DOHH2 (cell line): ENCODE measurements at regions not wholly inside any gene's neighbourhood (a gene's known extent, or its start where the extent isn't known, plus 50 kb on each side); places are given as distances from the start of the nearest gene placed in this dataset.

Source experiments
- H3F3A ChIP-seq: fragments of 200-600 bp; sonication (generic), shearing (Covaris generic); 2 replicates; pipeline ENCODE4 v1.6.0; 2016; ENCODE audit warnings: antibody characterized with exemption, mild to moderate bottlenecking; ENCODE audit not compliant: control insufficient read depth, insufficient read depth
- H3K27ac ChIP-seq: fragments of 200-600 bp; sonication (generic); 2 replicates; pipeline ENCODE4 v1.5.1; 2014; ENCODE audit warnings: low read depth, mild to moderate bottlenecking, low read length, moderate library complexity
- H3K27me3 ChIP-seq: fragments of 200-600 bp; sonication (generic); 2 replicates; pipeline ENCODE4 v1.6.1; 2014; ENCODE audit warnings: mild to moderate bottlenecking, low read length, mixed read lengths; ENCODE audit not compliant: control insufficient read depth
- H3K36me3 ChIP-seq: fragments of 200-600 bp; sonication (generic); 2 replicates; pipeline ENCODE4 v1.6.1; 2014; ENCODE audit warnings: mild to moderate bottlenecking, low read length, moderate library complexity, mixed read lengths; ENCODE audit not compliant: control insufficient read depth
- H3K4me1 ChIP-seq: fragments of 200-600 bp; sonication (generic); 2 replicates; pipeline ENCODE4 v1.6.1; 2014; ENCODE audit warnings: mild to moderate bottlenecking, low read length, mixed read lengths; ENCODE audit not compliant: control insufficient read depth
- H3K4me2 ChIP-seq: fragments of 200-600 bp; sonication (generic); 2 replicates; pipeline ENCODE4 v1.6.0; 2014; ENCODE audit warnings: mild to moderate bottlenecking, low read length, moderate library complexity
- H3K4me3 ChIP-seq: fragments of 200-600 bp; sonication (generic); 2 replicates; pipeline ENCODE4 v1.5.1; 2014; ENCODE audit warnings: mild to moderate bottlenecking, low read length, mixed read lengths
- H3K79me2 ChIP-seq: fragments of 200-600 bp; sonication (generic); 2 replicates; pipeline ENCODE4 v1.6.1; 2014; ENCODE audit warnings: mild to moderate bottlenecking, low read length, mixed read lengths; ENCODE audit not compliant: control insufficient read depth
- H3K9me2 ChIP-seq: fragments of 200-600 bp; sonication (generic); replicated peaks from 2 replicates; pipeline ENCODE4 v1.6.1; 2014; ENCODE audit warnings: mild to moderate bottlenecking, low read length, mixed read lengths; ENCODE audit not compliant: control insufficient read depth
- H3K9me3 ChIP-seq: fragments of 200-600 bp; sonication (generic); 2 replicates; pipeline ENCODE4 v1.6.1; 2014; ENCODE audit warnings: antibody characterized with exemption, low read length, mixed read lengths; ENCODE audit not compliant: control insufficient read depth, insufficient read depth
- H4K20me1 ChIP-seq: fragments of 200-600 bp; sonication (generic); 2 replicates; pipeline ENCODE4 v1.6.0; 2014; ENCODE audit warnings: low read depth, mild to moderate bottlenecking, antibody characterized with exemption, low read length, moderate library complexity; ENCODE audit not compliant: control insufficient read depth, insufficient read depth
- CTCF ChIP-seq: fragments of 200-600 bp; sonication (generic); IDR thresholded peaks from one replicate; pipeline ENCODE4 v1.5.1; 2014; ENCODE audit warnings: antibody characterized with exemption, mild to moderate bottlenecking, low read depth, low read length; ENCODE audit not compliant: poor library complexity, severe bottlenecking
- EZH2phosphoT487 ChIP-seq: fragments of 200-600 bp; sonication (generic); IDR thresholded peaks from 2 replicates; pipeline ENCODE4 v1.6.1; 2017; ENCODE audit warnings: borderline replicate concordance, mild to moderate bottlenecking, antibody characterized with exemption, low read length, moderate library complexity, mixed read lengths

- H3K4me3 ChIP-seq: no peak overlapping the region
- no peaks in the 10 kb centered on the region for H3K27me3 ChIP-seq
- no peak for TF ChIP-seq EZH2phosphoT487
- no peak for TF ChIP-seq CTCF
- H3K9me3 ChIP-seq: no peaks in the 10 kb centered on the region
- H4K20me1 ChIP-seq: no peaks in the 10 kb centered on the region
- no peak overlapping the region for H3K4me2 ChIP-seq
- no peaks in the 10 kb centered on the region for H3K79me2 ChIP-seq
- H3K9me2 ChIP-seq: no peaks in the 10 kb centered on the region
- H3K27ac ChIP-seq: no peak overlapping the region
- H3K36me3 ChIP-seq: no peaks in the 10 kb centered on the region
- H3K4me1 ChIP-seq: no peaks in the 10 kb centered on the region
- H3F3A ChIP-seq: no peaks in the 10 kb centered on the region
Measured at GRCh38 chr9:103755986-103756385, 338.1 kb upstream of the SMC2 start.

DNA sequence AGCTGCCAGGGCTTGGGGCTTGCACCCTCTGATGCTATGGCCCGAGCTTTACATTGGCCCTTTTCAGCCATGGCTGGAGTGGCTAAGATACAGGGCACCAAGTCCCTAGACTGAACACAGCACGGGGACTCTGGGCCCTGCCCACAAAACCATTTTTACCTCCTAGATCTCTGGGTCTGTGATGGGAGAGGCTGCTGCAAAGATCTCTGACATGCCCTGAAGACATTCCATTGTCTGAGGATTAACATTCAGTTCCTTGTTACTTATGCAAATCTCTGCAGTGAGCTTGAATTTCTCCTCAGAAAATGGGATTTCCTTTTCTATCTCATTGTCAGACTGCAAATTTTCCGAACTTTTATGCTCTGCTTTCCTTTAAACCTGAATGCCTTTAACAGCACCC is 337.0 kb upstream of the SMC2 start:
- no peaks in the 10 kb centered on the region for H3K4me1 ChIP-seq

DNA sequence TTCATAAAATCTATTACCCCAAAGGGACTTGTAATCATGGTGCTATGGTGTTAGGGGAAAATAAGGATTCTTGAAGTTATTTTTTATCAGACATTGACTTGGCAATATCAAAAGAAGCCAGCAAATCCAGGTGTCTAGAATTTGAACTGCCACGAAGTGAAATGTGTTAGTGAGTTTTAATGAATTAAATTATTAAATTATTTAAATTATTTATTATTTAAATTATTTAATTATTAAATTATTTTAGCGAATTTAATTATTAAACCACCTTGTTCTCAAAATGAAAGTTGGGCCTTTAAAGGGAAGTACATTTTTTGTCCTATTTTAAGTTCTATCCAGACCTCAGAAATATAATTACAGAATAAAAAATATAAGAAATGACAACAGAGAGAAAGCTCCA is 332.6 kb upstream of the SMC2 start:
- no peaks in the 10 kb centered on the region for H3F3A ChIP-seq
- no peaks in the 10 kb centered on the region for H3K79me2 ChIP-seq
- no peak overlapping the region for H3K27ac ChIP-seq
- no peaks in the 10 kb centered on the region for H3K9me2 ChIP-seq
- H3K27me3 ChIP-seq: no peaks in the 10 kb centered on the region
- no peaks in the 10 kb centered on the region for H3K9me3 ChIP-seq
- H3K4me3 ChIP-seq: no peak overlapping the region
- H3K4me2 ChIP-seq: no peak overlapping the region
- H3K4me1 ChIP-seq: no peaks in the 10 kb centered on the region
- H4K20me1 ChIP-seq: no peaks in the 10 kb centered on the region
- TF ChIP-seq EZH2phosphoT487: no peak
- no peak for TF ChIP-seq CTCF
- no peaks in the 10 kb centered on the region for H3K36me3 ChIP-seq

More for the DNA sequence above, 337.0 kb upstream of the SMC2 start:
- Histone ChIP-seq H3K9me3 (no peaks in the 10 kb centered on the region), H3K4me3 (no peak overlapping the region), H3F3A (no peaks in the 10 kb centered on the region), H3K27me3 (no peaks in the 10 kb centered on the region), H3K36me3 (no peaks in the 10 kb centered on the region), H3K4me2 (no peak overlapping the region), H3K79me2 (no peaks in the 10 kb centered on the region), H3K9me2 (no peaks in the 10 kb centered on the region), H3K27ac (no peak overlapping the region), H4K20me1 (no peaks in the 10 kb centered on the region)
- TF ChIP-seq EZH2phosphoT487 (no peak), CTCF (no peak)

DNA sequence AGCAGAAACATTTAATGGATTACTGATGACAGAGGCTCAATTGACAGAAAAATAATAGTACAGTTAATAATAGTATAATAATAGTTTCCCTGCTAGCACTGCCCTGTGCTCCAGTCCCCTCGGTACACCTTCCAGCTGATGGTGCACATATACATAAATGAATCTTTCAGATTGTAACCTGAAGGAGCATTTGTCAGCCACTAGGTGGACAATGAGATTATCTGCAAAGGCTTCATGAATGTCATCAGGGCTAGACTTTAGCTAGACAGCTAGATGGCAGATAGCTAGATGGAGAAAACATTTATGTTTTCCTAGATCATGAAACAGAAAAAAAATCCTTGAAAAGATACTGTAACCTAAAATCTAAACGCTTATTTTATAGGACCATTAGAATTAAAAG is 304.4 kb upstream of the SMC2 start:
- no peaks in the 10 kb centered on the region for H3K27me3 ChIP-seq
- H3K4me2 ChIP-seq: no peak overlapping the region
- H3K36me3 ChIP-seq: no peaks in the 10 kb centered on the region
- no peaks in the 10 kb centered on the region for H3K9me3 ChIP-seq
- no peaks in the 10 kb centered on the region for H3K79me2 ChIP-seq
- H3F3A ChIP-seq: no peaks in the 10 kb centered on the region
- TF ChIP-seq EZH2phosphoT487 (no peak), CTCF (peak; percentile 56)
- H3K9me2 ChIP-seq: no peaks in the 10 kb centered on the region
- H3K27ac ChIP-seq: no peak overlapping the region
- H3K4me1 ChIP-seq: peaks cover 9% of the 10 kb centered on the region; the same call in 1 of the 2 replicates
- H3K4me3 ChIP-seq: no peak overlapping the region
- no peaks in the 10 kb centered on the region for H4K20me1 ChIP-seq
